ENCODE measurements at regions not wholly inside any gene's neighbourhood (a gene's known extent, or its start where the extent isn't known, plus 50 kb on each side); places are given as distances from the start of the nearest gene placed in this dataset.

- H3K27me3 ChIP-seq (ENCODE audit: control insufficient read depth in 1 of 2, insufficient read depth in 2 of 2, low read length in 2 of 2) = peaks cover 3 to 11% of the 10 kb centered on the region in 2 experiments
- no peak for TF ChIP-seq CTCF (IDR thresholded peaks at IDR 0.05)
- ATAC-seq (ENCODE audit: poor library complexity) (no peak), DNase-seq (no peak)
- POLR2A ChIA-PET = no interaction called here
- no peaks in the 10 kb centered on the region for H3K36me3 ChIP-seq (ENCODE audit: insufficient read depth, low read length)
- H3K4me1 ChIP-seq (ENCODE audit: insufficient read depth, low read length) = no peaks in the 10 kb centered on the region
- Mint-ChIP-seq H3K4me1 (ENCODE audit: low read depth) (no peaks in the 10 kb centered on the region), H3K36me3 (ENCODE audit: low read depth) (no peaks in the 10 kb centered on the region), H3K4me3 (no peak overlapping the region), H3K9me3 (peaks cover 3% of the 10 kb centered on the region), H3K27me3 (peaks cover 37% of the 10 kb centered on the region), H3K27ac (no peak overlapping the region)
- H3K9me3 ChIP-seq (ENCODE audit: control insufficient read depth in 1 of 2, insufficient read depth in 1 of 2, low read length in 2 of 2) = peaks cover 8 to 16% of the 10 kb centered on the region in 2 experiments
- CTCF ChIA-PET = no interaction called here
- no peak overlapping the region for H3K27ac ChIP-seq (ENCODE audit: low read depth in 1 of 2, low read length in 2 of 2)
- no peak overlapping the region for H3K4me3 ChIP-seq (ENCODE audit: low read length)
- intact Hi-C loops (cut with DNase I, micrococcal nuclease) = no loop called here
Observed at GRCh38 chr17:72476575-72476986, 355.8 kb downstream of the SOX9 start.

- no peak for TF ChIP-seq CTCF (IDR thresholded peaks at IDR 0.05)
- CTCF ChIA-PET = no interaction called here
- Histone ChIP-seq H3K27me3 (ENCODE audit: control insufficient read depth in 1 of 2, insufficient read depth in 2 of 2, low read length in 2 of 2) (peaks cover 3 to 11% of the 10 kb centered on the region in 2 experiments), H3K27ac (ENCODE audit: low read depth in 1 of 2, low read length in 2 of 2) (no peak overlapping the region), H3K9me3 (ENCODE audit: control insufficient read depth in 1 of 2, insufficient read depth in 1 of 2, low read length in 2 of 2) (peaks cover 8 to 16% of the 10 kb centered on the region in 2 experiments), H3K4me1 (ENCODE audit: insufficient read depth, low read length) (no peaks in the 10 kb centered on the region), H3K4me3 (ENCODE audit: low read length) (no peak overlapping the region), H3K36me3 (ENCODE audit: insufficient read depth, low read length) (no peaks in the 10 kb centered on the region)
- POLR2A ChIA-PET = no interaction called here
- intact Hi-C loops (cut with DNase I, micrococcal nuclease) = no loop called here
- Mint-ChIP-seq H3K27ac (no peak overlapping the region), H3K4me3 (no peak overlapping the region), H3K9me3 (peaks cover 3% of the 10 kb centered on the region), H3K36me3 (ENCODE audit: low read depth) (no peaks in the 10 kb centered on the region), H3K27me3 (peaks cover 38% of the 10 kb centered on the region), H3K4me1 (ENCODE audit: low read depth) (no peaks in the 10 kb centered on the region)
- ATAC-seq (ENCODE audit: poor library complexity) (no peak), DNase-seq (no peak)
Observed at GRCh38 chr17:72477491-72477890, 356.7 kb downstream of the SOX9 start.

DNA sequence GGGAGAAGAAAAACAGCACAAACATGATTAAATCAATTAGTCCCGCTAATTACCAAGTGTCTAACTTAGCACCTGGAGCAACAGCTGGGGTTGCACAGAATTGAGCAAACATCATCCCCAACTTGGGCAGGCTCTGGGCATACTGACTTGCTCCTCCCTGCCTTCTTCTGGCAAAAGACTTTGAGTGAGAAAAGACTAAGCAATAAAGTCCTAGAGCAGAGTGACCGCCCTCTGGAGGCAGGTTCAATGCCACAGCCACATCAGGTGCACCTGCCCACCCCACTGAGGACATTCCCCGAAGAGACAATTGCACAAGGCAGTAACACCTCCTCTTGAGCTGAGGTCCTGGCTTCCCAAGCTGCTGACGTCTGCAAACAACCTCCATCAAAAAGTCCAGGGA, 358.3 kb downstream of the SOX9 start:
- H3K4me3 ChIP-seq (ENCODE audit: low read length) = no peak overlapping the region
- Mint-ChIP-seq H3K27ac (no peak overlapping the region), H3K9me3 (no peaks in the 10 kb centered on the region), H3K4me3 (no peak overlapping the region), H3K4me1 (ENCODE audit: low read depth) (no peaks in the 10 kb centered on the region), H3K27me3 (peaks cover 38% of the 10 kb centered on the region), H3K36me3 (ENCODE audit: low read depth) (no peaks in the 10 kb centered on the region)
- peaks cover 8 to 16% of the 10 kb centered on the region in 2 experiments for H3K9me3 ChIP-seq (ENCODE audit: control insufficient read depth in 1 of 2, insufficient read depth in 1 of 2, low read length in 2 of 2)
- ChIA-PET POLR2A (no interaction called here), CTCF (no interaction called here)
- H3K4me1 ChIP-seq (ENCODE audit: insufficient read depth, low read length) = no peaks in the 10 kb centered on the region
- no peaks in the 10 kb centered on the region for H3K36me3 ChIP-seq (ENCODE audit: insufficient read depth, low read length)
- H3K27me3 ChIP-seq (ENCODE audit: control insufficient read depth in 1 of 2, insufficient read depth in 2 of 2, low read length in 2 of 2) = peaks cover 3 to 11% of the 10 kb centered on the region in 2 experiments
- DNase-seq = no peak
- intact Hi-C loops (cut with DNase I, micrococcal nuclease) = no loop called here
- H3K27ac ChIP-seq (ENCODE audit: low read depth in 1 of 2, low read length in 2 of 2) = no peak overlapping the region
- no peak for TF ChIP-seq CTCF (IDR thresholded peaks at IDR 0.05)
- ATAC-seq (ENCODE audit: poor library complexity) = no peak

Data from CD4-positive, alpha-beta T cell (primary cell).